K562 (cell line): ENCODE measurements at regions not wholly inside any gene's neighbourhood (a gene's known extent, or its start where the extent isn't known, plus 50 kb on each side); places are given as distances from the start of the nearest gene placed in this dataset.

Source experiments
- CEBPB ChIP-seq: fragments of 450-650 bp; IDR thresholded peaks from 2 replicates; pipeline ENCODE4 v1.6.1; 2016; ENCODE audit warnings: missing genetic modification characterization, missing compliant biosample characterization
- POLR2AphosphoS5 ChIP-seq: IDR thresholded peaks from 2 replicates; pipeline ENCODE4 v1.6.1; 2011; ENCODE audit warnings: mild to moderate bottlenecking, low read depth, low read length, moderate library complexity; ENCODE audit not compliant: control insufficient read depth, insufficient read depth

GRCh38 chr9:4435197-4435596 lies 55.1 kb upstream of the SLC1A1 start:
- TF ChIP-seq POLR2AphosphoS5, result no peak
- TF ChIP-seq CEBPB (tag), result 0 out of 2 replicates have a peak, but pooled peaks have one; percentile 9
